GM18505 (cell line): ENCODE measurements at regions not wholly inside any gene's neighbourhood (a gene's known extent, or its start where the extent isn't known, plus 50 kb on each side); places are given as distances from the start of the nearest gene placed in this dataset.
"Not testable (repeated sequence)": the region's sequence is repeated elsewhere in the genome, so short reads cannot be mapped to it uniquely, and the experiment has no call there.

Source experiments
- ATAC-seq: cut with Tn5 transposase; IDR thresholded peaks from one replicate; pipeline ENCODE4 v1.9.1; 2021; ENCODE audit not compliant: unreplicated experiment
- POLR2A ChIP-seq: IDR thresholded peaks from 4 replicates; pipeline ENCODE4 v1.6.1; 2011; ENCODE audit warnings: borderline replicate concordance; ENCODE audit not compliant: insufficient read depth, insufficient read length; ENCODE audit errors: extremely low read depth

DNA sequence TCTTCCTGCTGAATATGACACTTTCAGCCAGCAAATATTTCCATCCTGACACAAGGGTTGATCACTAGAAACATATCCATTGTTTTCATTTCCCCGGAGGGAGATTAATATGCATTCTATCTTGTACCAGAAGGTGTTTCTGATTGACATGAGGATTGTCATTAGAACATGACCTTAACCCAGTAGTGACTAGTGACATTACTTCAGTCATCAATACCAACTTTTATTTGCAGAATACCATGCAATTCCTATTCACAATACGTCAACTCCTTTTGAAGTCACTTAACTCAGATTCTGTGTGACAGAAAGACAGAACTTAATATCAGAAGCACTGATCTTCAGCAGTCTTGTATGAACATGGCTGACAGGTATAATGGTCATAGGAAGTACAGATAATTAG lies 1108.9 kb upstream of the CRIM1 start:
- no peak for TF ChIP-seq POLR2A
- no peak for ATAC-seq

DNA sequence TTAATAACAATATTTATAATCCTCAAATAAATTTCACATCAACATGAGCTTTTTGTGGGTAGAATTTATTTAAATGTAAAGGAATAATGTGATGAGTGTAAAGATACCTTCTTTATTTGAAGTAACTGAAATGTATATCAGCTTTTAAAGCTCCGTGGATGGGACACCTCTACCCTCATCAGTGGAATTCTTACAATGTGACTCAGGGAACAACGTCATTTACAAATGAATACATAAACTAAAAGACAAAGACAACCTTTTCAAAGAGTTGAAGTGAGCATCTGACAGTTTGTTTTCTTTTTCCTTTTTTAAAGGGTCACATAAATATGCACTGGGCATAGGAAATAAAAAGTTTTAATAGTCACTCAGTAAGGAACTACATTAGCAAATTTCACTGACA lies 1127.0 kb upstream of the CRIM1 start:
- no peak for ATAC-seq
- no peak for TF ChIP-seq POLR2A

DNA sequence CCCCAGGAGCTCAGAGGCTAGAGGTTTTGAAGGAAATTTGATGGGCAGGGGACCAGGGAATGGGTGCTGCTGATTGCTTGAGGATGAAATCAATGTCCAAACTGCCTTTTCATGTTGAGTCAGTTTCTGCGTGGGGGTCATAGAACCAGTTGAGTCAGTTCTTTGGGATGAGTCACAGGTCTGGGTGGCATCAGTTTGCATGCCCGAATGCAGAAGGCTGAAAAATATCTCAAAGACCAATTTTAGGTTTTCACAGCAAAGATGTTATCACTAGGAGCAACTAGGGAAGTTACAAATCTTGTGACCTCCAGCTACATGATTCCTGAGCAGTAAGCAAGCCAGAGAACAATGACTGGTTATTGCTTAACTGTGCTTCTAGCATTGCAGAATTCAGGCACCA lies 1135.1 kb upstream of the CRIM1 start:
- no peak for ATAC-seq
- no peak for TF ChIP-seq POLR2A

DNA sequence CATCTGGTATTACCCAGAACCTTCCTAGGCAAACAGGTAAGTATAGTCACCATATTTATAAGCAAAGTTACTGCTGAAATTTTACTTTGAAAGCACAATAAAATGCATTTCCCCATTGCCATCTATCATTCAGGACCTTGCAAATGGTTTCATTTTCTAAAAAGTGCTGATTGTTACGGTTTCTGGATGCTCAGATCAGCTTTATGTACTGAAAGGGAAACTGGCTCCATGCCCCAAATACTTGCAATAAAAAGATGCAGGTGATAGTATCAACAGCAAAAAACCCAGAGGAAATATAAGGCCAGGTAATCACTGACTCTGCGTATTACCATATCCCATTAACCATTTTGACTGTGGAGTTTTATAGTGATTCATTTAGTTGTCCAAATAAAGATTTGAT lies 1150.7 kb upstream of the CRIM1 start:
- ATAC-seq = no peak
- no peak for TF ChIP-seq POLR2A

DNA sequence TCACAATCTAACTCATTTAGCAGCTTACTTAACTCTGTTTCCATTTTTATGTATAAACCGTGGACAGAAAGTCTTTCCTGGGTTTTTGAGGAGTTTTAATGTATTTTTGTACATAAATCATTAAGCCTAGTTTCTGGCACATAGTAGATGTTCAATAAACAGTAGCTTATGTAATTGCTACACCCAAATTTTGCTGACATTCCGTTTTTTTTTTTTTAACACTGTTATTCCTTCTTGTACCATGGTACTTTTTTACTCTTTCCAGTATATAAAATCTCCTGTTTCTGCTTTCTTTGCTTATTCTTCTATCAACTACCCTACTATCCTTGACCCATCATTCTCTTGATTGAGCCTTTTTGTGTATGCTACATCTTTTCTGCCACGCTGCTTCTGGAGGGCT lies 1151.3 kb upstream of the CRIM1 start:
- no peak for TF ChIP-seq POLR2A

DNA sequence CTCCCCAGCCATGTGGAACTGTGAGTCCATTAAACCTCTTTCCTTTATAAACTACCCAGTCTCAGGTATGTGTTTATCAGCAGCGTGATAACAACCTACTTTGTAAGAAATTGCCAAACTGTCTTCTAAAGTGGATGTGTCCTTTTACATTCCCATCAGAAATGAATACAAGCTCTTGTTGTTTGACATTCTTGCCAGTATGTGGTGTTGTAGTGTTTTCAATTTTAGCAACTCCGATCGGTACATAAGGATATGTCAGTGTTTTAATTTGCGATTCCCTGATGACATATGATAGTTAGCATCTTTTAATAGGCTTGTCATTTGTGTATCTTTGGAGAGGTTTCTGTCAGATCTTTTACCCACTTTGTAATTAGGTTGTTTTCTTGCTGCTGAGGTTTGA lies 1156.3 kb upstream of the CRIM1 start:
- no peak for TF ChIP-seq POLR2A
- no peak for ATAC-seq

More for the DNA sequence above, 1151.3 kb upstream of the CRIM1 start:
- no peak for ATAC-seq

DNA sequence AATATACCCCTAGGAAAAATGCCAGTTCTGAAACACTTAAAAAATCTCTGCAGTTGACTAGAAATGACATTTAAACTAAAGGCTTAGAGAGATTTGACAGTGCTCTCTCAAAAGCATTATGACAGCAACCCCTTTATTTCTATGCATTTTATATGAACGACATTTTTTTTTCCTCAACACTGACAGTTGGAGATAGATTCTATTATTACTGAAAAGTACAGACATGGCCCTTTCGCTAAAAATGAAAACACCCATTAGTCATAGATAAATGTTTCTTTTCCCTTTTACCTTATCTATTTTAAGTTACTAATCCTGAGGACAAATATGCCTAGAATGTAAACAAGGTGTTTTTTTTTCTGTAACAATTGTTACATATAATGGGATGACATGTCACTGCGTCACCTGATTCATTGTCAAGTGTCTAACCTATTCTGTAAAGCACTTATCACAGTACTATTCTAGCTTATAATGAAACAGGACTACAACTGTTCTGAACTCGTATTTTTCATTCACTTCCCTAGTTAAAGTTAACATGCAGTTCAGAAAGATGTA lies 1169.6 kb upstream of the CRIM1 start:
- TF ChIP-seq POLR2A = no peak
- ATAC-seq = no peak

DNA sequence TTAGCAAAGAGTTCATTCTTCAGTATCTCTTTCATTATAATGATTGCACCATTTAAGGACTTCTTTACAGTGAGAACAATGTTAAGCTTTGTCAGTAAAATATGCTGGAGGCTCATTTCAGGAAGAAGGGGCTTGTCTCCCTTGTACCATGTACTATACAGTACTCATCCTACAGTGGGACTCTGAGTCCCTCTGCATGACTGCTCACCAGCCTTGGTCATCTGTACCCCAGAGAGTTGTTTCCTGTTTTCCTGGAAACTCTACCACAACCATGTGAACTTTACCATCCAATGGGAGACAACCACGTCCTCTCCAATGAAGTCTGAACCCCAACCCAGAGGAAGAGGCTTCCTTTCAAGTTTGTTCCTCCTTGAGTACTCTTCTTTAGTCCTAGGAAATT lies 1171.1 kb upstream of the CRIM1 start:
- ATAC-seq = no peak
- no peak for TF ChIP-seq POLR2A

DNA sequence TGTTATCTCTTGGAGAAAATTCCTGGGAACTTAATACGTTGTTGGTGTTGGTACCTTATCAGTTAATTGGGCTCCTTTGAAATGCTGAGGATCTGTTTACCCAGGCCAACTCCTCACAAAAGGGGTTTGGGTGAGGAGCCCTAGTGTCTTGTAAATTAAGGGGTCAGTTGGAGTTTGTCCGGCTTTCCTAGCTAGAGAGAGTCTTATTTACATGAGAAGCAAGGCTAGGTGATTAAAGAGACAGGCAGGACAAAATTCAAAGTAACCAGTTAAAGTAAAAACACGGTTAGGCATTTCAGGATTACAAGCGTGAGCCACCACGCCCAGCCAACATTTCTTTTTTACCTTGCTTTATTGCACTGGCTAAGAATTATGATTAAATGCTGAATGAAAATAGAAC lies 1178.9 kb upstream of the CRIM1 start:
- ATAC-seq = not testable (repeated sequence)

DNA sequence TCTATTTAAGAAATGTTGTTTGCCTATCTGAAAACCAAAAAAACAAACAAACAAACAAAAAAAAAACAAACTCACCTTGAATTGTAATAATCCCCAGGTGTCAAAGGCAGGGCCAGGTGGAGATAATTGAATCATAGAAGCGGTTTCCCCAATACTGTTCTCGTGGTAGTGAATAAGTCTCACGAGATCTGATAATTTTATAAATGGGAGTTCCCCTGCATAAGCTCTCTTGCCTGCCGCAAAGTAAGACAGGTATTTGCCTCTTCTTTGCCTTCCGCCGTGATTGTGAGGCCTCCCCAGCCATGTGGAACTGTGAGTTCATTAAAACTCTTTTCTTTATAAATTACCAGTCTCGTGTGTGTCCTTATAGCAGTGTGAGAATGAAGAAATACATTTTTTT lies 1180.7 kb upstream of the CRIM1 start:
- no peak for ATAC-seq
- no peak for TF ChIP-seq POLR2A

DNA sequence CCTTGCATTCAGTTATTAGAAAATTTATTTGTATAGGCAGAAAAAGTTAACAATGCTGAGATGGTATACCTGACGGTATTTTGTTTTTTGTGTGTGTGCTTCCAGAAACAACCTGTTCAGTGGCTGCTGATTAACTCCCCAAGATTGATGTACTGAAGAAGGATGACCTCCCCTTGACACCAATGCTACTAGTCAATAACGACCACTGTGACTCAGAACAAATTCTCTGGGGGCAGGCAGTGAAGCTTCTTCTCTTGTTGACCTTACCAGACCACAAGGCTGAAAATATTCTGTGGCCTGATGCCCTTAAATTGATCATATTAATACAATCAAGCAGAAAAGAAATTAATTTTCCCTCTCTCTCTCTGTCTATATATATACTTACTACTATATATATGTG lies 1182.9 kb upstream of the CRIM1 start:
- TF ChIP-seq POLR2A = no peak
- ATAC-seq = no peak

DNA sequence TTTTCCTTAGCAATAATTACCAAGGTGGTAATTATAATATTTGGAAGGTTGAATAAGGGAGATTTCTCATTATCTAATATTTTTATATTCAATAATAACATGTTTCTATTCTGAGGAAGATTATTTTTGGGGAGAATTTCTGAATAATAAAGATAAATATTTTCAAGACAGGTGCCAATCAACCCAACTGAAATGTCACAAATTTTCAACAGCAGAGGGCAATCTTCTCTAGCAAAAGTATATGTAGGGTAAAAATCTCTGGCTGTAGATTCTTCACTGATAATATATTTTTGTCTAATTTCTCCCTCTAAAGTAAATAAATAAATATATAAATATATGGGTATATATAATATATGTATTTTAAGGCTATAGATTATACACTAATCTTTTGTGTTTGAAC lies 1187.2 kb upstream of the CRIM1 start:
- ATAC-seq = no peak
- no peak for TF ChIP-seq POLR2A

DNA sequence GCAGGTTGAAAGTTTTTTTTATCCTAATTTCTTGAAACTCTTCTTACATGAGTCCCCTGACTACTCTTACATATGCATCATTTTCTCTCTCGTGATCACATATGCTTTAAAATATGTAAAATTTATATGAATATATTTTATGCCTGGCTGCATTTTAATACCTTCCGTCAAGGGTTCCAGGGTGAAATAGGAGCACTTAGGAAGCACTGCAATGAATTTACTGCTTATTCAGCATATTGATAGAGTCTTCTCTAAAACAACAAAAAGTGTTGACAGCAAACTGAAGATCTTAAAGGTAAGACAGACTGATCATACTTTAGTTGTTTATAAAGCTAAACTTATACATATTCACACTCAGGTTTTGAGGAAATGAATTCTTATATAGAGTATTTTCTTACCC lies 1191.6 kb upstream of the CRIM1 start:
- TF ChIP-seq POLR2A = no peak
- ATAC-seq = no peak

DNA sequence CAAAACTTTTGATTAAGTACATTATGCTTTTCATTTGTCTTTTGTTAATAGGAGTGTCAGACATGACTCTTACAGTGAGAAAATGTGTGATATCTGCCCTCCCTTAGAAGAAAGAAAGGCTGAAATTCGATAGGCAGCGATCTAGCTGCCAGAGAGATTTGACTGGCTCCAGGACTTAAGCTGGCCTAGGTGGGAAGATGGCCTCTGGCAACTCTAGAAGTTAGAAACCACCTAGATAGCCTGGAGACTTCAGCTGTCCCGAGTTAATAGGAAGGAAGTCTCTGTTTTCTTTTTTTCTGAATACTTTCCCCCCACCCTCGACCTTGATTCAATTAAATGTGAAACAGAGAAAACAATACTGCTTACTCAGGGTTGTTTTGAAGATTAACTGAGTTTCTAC lies 1194.7 kb upstream of the CRIM1 start:
- ATAC-seq = no peak
- TF ChIP-seq POLR2A = no peak

DNA sequence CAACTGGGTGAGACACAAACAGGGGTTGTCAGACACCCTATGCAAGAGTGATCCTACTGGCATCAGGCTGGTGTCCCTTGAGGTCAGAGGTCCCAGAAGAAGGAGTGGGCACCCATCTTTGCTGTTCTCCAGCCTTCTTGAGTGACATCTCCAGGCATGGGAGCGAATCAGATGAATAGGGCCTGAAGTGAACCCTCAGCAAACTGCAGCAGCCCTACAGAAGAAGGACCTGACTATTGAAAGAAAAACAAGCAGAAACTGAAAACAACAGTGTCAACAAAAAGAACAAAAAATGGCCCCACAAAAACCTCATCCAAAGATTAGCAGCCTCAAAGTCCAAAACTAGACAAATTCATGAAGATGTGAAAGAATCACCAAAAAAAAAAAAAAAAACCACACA lies 1229.7 kb upstream of the CRIM1 start:
- no peak for ATAC-seq
- TF ChIP-seq POLR2A = no peak
